Iris pigment epithelial cell (primary cell): ENCODE measurements at regions not wholly inside any gene's neighbourhood (a gene's known extent, or its start where the extent isn't known, plus 50 kb on each side); places are given as distances from the start of the nearest gene placed in this dataset.
A peak's percentile ranks its signal among the peaks of the same experiment; 100 is the strongest.
"Not testable (repeated sequence)": the region's sequence is repeated elsewhere in the genome, so short reads cannot be mapped to it uniquely, and the experiment has no call there.

Experiments used
- DNase-seq: peaks from one replicate; pipeline ENCODE4 v3.0.0-alpha.2; 2011; ENCODE audit warnings: low read depth

- DNase-seq = no peak
Measured at GRCh38 chr12:20044351-20044750, 324.0 kb upstream of the PDE3A start.

DNA sequence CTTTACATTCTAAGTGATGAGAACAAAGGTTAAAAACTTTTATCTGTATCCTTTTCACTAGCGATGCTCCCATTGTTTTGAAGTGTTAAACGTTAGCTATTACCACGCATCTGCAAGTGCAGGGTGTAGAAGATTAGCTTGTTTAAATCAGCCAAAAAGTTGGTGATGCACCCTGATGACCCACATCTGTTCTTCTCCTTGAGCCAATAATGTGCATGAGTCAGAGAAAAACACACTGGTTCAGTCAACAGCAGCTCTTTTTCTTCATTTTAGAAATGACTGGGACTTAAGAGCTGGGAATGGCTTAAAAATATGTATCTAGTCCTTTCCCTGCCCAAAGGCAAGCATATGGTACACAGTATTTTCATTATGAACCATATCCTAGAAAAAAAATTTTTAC, 323.5 kb upstream of the PDE3A start:
- DNase-seq = peak; percentile 17

DNA sequence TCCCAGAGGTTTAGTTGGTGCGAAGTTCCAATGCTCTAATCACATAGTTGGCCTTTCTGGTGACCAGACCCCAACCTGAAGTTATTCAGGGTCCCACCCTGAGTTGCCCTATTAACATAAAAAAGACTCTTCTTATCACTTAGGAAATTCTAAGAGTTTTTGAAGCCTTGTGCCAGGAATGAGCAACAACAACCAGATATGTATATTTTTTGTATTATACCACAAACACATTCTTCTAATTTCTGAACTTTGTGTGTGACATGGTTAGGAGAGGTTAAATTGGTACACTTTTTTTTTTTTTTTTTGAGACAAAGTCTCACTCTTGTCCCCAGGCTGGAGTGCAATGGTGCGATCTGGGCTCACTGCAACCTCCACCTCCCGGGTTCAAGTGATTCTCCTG, 320.4 kb upstream of the PDE3A start:
- peak; percentile 2 for DNase-seq

DNA sequence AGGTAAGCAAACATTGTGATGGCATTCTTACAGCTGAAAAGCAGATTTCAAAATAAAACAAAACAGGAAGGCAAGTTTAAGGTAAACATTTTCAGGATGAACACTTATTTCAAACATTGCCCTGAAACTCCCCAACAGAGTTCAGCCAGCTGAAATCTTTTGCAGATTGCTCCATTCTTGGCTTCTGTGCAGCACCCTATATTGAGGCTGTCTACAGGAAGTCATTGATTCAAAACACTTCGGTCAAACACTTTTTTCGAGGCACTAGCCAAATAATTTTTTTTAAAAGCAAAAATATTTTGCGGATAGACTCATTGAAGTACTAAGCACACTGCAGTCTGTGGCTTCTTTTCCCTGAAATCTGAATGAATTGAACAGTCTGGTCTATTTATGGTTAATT, 318.1 kb upstream of the PDE3A start:
- peak; percentile 45 for DNase-seq

DNA sequence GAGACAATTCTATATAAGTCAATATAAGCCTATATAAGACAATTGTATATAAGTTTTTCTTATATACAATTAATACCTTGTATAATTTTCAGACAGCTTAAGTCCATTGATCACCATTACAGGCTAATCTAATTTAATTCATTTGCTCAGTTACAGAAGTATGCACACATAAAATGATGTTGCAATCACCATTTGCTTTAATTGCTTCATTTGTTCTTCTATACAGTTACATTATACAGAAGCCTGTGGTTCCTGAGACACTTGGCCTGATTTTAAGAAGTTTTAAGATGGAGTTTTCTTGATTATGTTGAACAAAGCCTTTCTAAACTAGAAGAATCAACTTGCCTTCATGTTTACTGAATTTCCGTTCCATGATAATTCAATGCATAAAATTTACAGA, 314.6 kb upstream of the PDE3A start:
- no peak for DNase-seq

GRCh38 chr12:20055856-20056255, 312.5 kb upstream of the PDE3A start:
- no peak for DNase-seq

DNA sequence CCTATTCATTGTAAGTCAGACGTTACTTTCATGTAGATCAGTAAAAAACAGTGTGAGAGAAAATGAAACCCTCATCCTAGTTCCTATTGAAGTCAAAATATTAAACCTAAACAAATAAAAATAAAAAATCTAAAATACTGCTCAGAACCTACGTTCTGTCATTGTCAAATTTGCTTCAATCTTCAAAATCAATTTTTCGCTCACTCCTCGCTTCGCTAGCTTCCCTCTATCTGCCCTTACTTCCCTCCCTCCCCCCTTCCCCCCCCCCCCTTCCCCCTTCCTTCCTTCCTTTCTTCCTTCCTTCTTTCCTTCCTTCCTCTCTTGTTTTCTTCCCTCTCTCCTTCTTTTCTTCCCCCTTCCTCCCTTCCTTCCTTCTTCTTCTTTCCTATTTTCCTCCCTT, 310.9 kb upstream of the PDE3A start:
- DNase-seq = no peak

- peak; percentile 39 for DNase-seq
Measured at GRCh38 chr12:20063116-20063515, 305.2 kb upstream of the PDE3A start.

DNA sequence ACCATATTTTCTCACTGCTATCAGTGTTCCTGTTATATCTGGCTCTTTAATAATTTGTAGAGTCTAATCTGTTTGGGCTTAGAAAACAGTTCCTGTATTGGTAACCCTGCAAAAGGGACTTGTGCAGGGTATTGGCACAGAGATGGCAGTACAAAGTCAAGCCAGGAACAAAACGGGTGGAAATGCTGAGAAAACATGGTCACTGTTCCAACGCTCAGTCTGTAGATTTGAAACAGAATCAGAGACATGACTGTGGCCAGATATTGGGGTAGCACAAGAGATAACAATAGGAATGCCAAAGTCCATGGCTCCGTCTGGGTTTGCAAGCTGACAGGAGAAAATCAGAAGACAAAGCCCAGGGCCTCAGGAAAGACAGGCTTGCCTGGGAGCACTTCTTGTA, 290.7 kb upstream of the PDE3A start:
- no peak for DNase-seq

DNA sequence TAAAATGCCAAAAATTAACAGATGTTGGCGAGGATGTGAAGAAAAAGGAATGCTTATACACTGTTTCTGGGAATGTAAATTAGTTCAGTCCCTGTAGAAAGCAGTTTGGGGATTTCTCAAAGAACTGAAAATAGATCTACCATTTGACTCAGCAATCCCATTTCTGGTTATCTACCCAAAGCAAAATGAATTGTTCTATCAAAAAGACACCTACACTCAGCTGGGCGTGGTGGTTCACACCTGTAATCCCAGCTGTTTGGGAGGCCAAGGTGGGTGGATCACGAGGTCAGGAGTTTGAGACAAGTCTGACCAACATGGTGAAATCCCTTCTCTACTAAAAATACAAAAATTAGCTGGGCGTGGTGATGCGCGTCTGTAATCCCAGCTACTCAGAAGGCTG, 279.3 kb upstream of the PDE3A start:
- DNase-seq = no peak

- not testable (repeated sequence) for DNase-seq
Measured at GRCh38 chr12:20093190-20093810, 275.0 kb upstream of the PDE3A start.

DNA sequence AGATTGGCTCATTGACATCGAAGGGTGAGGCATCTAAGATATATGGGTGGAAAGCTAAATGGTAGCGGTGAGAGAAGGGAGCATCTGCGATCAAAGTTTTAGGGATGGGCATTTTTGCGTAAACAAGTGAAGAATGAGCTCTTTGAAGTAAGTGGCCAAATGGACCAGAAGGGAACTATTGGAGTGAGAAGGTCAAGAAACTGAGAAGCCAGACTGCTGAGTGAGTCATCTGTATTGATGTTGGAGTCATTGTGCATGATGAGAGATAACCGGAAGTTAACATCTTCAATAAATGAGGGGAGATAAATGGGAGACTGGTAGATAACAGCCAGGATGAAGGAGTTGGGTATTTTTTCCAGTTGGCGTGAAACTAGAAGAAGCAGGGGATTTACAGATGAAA, 271.9 kb upstream of the PDE3A start:
- peak; percentile 2 for DNase-seq

GRCh38 chr12:20097626-20098025, 270.7 kb upstream of the PDE3A start:
- DNase-seq = peak; percentile 43

DNA sequence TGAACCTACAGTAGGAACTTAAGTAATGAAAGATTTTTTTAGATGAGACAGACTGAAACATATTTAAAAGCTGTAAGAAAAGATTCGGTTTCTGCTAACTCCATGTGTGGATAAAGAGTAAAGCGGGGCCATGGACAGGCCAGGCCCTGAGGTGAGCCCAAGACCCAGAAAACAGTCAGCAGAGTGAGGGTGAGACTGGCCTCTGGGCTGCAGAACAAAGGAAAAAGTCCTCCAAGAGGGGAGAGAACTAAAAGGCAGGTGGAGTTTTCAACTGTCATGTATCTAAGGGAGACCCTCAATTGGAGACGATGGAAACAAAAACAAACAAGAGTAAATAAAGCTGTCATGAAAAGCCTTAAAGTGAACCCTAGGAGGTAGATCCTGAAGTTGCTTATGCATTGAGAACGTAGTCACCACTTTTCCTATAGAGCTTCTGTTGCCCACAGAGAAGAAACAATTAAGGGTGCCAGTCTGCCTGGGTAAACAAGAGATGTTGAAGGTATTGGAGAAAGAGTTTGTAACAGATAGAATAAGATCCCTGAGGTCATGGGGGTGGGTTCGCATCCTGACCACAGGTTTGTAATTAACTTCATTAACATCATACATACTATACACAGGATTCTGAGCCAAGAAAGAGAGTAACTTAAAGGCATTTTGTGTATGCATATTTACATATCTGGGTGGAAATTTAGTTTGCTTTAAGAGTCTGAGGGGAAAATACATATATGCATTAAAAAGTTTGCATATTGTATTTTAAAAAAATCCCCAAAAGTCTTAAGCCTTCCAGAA, 268.7 kb upstream of the PDE3A start:
- no peak for DNase-seq

DNA sequence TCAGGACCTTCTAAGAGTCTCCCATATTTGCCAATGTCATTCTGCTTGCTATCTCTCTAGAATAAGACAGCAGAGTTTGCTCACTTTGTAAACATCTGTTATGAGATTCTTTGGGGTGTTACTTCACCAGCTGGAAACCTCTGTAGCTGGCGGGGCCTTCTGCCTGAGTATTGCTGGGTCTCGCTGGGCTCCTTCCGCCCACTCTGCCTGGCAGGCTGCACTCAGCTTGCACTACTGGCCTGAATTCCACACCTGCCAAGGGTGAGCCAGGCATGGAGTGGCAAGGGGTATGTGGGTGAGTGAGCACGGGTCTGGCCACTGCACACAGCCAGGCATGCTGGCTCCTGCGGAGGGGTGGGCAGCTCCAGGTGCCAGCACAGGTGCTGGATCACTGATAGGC, 267.3 kb upstream of the PDE3A start:
- DNase-seq = peak; percentile 3

GRCh38 chr12:20105943-20106342, 262.4 kb upstream of the PDE3A start:
- DNase-seq = peak; percentile 85

DNA sequence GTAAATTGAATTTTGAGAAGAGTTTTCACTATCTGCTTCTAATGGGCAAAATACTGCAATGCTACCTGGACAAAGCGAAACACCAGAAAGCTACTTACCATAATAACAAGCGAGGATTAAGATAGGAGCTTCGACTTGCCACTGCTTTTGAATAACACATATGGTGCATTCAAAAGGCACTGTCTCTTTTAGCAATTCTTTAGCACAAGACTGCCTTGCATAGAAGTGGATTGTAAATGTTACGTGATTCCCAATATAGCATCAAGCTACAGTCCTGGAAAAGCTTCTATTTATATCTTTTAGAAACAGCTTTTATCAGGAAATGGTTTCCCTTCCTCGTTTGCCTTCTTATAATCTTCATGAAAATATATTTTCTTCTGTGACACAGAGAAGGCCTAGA, 258.7 kb upstream of the PDE3A start:
- no peak for DNase-seq

DNA sequence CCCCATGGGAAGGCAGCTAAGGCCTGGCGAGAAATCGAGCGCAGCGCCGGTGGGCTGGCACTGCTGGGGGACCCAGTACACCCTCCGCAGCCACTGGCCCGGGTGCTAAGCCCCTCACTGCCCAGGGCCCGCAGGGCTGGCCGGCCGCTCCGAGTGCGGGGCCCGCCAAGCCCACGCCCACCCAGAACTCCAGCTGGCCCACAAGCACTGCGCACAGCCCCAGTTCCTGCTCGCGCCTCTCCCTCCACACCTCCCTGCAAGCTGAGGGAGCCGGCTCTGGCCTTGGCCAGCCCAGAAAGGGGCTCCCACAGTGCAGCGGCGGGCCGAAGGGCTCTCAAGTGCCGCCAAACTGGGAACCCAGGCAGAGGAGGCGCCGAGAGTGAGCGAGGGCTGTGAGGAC, 253.0 kb upstream of the PDE3A start:
- DNase-seq = not testable (repeated sequence)

DNA sequence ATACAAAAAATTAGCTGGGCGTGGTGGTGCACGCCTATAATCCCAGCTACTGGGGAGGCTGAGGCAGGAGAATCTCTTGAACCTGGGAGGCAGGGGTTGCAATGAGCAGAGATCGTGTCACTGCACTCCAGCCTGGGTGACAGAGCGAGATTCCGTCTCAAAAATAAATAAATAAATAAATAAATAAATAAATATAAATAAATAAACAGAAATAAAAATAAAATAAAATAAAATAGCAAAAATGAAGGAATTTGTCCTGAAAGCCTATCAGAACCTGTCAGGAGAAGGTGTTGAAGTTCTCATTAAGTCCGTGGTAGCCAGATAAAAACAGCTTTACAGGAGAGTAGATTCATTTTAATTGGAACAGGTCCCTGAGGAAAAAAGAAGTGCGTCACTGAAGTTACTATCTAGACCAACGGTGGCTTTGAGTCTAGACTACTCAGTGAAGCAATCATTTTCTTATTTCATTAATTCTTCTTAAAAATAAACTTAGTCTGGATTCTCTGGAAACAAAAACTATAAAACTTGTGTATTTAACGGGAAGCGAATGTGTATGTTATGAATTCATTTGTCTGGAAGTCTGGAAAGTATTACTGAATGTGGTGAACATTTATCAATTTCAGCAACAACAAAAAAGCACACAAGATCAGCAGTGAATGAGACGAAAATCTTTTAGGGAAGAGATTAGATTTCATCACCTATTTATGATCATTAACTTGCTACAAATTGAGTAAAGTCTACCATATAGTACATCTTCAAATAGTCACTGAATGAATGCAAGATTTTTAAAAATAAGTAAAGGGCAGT, 248.5 kb upstream of the PDE3A start:
- peak; percentile 53 for DNase-seq

GRCh38 chr12:20120403-20120725, 248.0 kb upstream of the PDE3A start:
- peak; percentile 65 for DNase-seq

DNA sequence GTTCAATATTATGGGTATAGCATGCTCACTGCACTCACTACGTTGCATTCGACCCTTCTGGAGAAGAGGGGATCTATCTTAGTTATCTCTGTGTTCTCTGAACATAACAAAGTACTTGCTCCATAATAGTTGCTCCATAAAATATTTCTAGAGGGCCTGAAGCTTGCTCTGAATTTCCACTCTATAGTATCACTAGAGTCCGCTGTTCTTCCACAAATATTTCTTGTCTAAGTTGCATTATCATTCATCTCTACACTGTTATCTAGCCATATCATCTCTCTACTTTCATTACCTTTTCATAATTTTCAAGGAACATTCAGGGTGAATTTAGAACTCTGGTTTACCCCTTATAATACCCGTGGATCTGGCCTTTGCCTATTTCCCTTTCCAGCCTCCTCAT, 246.1 kb upstream of the PDE3A start:
- DNase-seq = no peak

DNA sequence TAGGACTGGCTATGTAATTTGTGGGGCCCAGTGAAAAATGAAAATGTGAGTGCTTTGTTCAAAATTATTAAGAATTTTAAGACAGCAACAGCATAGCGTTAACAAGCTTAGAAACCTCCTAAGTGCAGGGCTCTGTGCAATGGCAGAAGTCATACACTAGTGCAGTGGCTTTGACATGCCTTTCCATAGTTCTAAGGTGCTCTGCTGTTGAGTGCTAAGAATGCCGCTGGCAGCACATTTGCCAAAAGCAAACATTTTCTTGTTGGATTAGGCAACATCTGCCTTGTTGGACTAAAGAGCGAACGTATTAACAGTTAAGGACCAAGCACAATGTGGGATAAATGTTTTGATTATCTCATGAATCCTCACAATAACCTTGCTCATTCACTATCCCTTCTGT, 244.9 kb upstream of the PDE3A start:
- DNase-seq = no peak

DNA sequence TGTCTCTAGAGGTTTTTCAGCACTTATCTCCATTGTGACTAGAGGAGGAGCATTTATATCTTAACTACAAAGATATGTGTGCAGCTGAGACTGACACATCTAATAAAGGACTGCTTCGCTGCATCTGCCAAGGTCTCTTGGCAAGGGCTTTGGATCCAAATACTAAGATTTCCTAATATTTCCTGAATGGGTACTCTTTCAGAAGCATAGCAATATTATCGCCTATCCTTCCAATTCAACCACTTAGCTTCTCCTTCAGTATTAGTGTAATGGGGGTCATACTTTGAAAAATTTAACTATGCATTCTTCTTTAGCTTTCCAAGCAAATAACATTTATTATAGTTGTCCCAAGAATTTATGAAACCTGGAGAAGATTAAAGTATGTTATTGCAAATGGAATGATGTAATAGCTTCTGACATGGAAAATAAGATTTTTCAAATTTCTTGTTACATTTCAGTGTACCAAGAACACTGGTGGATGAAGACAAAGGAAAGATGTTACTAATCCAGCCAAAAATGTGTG, 243.0 kb upstream of the PDE3A start:
- peak; percentile 13 for DNase-seq
